HG03442 (cell line): ENCODE measurements at regions not wholly inside any gene's neighbourhood (a gene's known extent, or its start where the extent isn't known, plus 50 kb on each side); places are given as distances from the start of the nearest gene placed in this dataset.
"Not testable (repeated sequence)": the region's sequence is repeated elsewhere in the genome, so short reads cannot be mapped to it uniquely, and the experiment has no call there.

Source experiments
- ATAC-seq: cut with Tn5 transposase; IDR thresholded peaks from one replicate; pipeline ENCODE4 v1.9.1; 2021; ENCODE audit warnings: mild to moderate bottlenecking, moderate library complexity; ENCODE audit not compliant: unreplicated experiment

- no peak for ATAC-seq
Observed at GRCh38 chr5:99179206-99179605, 250.4 kb upstream of the CHD1 start.

- no peak for ATAC-seq
Observed at GRCh38 chr5:99177796-99178195, 249.0 kb upstream of the CHD1 start.

GRCh38 chr5:99176186-99176585, 247.4 kb upstream of the CHD1 start:
- ATAC-seq: no peak

DNA sequence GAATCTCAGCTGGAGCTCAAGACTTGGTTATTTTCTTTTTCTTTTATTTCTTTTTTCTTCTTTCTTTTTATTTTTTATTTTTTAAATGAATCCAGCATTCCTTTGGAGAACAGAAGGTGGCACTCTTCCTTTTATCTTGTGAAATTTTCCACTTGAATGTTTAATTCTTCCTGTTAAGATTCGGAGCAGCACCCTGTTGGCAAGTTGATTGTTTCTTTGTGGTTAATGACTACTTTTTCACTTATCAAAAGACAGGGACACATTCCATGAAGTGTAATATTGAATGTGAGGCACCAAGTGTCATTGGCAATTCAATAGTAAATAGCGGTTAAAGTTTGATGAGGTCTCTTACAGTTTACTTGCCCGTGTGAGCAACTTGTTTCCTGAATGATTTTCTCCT, 240.5 kb upstream of the CHD1 start:
- no peak for ATAC-seq

- not testable (repeated sequence) for ATAC-seq
Observed at GRCh38 chr5:99161538-99161937, 232.7 kb upstream of the CHD1 start.

GRCh38 chr5:99156688-99157087, 227.9 kb upstream of the CHD1 start:
- no peak for ATAC-seq

DNA sequence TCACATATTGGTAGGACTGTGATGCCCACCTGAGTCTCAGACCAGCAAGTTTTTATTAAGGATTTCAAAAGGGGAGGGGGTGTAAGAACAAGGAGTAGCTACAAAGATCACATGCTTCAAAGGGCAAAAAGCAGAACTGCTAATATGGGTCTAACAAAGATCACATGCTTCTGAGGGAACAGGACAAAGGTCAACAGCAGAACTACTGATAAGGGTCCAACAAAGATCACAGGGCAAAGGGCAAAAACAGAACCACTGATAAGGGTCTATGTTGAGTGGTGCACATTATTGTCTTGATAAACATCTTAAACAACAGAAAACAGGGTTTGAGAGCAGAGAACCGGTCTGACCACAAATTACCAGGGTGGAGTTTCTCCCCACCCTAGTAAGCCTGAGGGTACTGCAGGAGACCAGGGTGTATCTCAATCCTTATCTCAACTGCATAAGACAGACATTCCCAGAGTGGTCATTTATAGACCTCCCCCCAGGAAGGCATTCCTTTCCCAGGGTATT, 214.5 kb upstream of the CHD1 start:
- not testable (repeated sequence) for ATAC-seq

- no peak for ATAC-seq
Observed at GRCh38 chr5:99141534-99142128, 212.8 kb upstream of the CHD1 start.

- ATAC-seq: no peak
Observed at GRCh38 chr5:99138911-99139310, 210.1 kb upstream of the CHD1 start.

DNA sequence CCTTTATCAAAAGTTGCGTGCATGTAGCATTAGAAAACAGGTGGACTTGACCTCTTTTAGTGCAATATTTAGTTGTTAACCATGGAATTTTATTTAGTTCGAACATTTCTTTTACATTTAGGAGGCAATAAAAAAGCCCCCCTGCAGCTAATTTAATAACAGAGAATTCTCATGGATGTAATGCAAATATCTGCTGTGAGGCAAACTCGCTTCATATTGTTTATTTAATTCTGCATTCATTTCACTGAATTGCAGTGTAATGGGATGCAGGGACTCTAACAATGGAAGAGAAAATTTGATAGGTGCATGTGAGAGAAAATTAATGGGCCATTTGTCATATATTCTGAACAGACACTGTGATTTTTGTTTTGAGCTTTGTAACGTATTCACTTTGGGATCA, 205.1 kb upstream of the CHD1 start:
- no peak for ATAC-seq

DNA sequence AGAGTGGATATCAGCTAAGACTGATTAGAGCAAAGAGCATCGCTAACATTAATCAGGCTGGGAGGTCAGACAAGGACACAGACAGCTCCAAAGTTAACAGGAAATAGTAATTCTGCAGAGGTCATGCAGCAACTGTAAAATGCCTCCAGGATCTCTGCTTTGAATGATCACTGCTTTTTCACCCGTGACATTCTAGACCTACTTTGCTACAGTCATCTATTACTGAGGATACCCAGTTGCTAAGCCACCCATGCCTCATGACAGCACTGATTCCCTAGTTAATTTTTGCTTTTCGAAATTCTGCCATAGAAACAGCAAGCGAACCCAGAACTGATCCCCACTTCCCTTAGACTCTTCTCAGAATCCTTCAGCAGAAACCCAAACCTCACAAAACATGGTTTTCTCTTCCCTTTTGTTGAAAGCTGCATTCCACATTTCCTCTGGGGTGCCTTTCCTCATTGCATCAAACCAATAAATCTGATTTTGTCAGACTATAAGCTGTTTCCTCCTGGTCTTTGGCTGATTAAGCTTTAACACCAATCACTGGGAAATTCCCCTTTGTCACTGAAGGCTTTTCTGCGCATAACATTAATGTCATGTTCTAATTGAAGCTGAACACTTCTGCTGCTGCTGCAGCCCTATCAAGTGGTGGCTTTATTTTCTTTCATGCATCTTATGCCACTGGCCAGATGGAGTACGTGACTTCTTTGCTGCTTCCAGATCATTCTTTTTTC, 201.1 kb upstream of the CHD1 start:
- ATAC-seq: no peak

GRCh38 chr5:99122976-99123375, 194.2 kb upstream of the CHD1 start:
- no peak for ATAC-seq

- ATAC-seq: no peak
Observed at GRCh38 chr5:99119326-99119725, 190.5 kb upstream of the CHD1 start.

- no peak for ATAC-seq
Observed at GRCh38 chr5:99116526-99116925, 187.7 kb upstream of the CHD1 start.

DNA sequence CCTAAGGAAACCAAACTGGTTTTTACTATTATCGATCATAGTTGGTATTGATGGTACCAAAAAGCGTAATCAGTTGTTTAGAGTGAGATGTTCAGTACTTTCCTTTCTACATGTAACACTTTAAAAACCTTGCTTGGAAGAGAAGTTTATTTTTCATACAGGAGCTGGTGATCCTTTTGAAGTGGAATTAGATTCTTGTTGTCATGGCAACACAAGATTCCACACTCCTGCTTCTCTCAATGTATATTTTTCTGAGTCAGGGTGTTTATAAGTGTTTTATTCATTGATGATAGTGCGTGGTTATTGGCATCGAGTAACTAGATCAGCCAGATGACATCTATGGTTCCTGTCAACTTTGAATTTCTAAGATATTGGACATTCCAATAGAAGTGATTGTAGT, 181.1 kb upstream of the CHD1 start:
- ATAC-seq: no peak

GRCh38 chr5:99105216-99105615, 176.4 kb upstream of the CHD1 start:
- ATAC-seq: no peak

DNA sequence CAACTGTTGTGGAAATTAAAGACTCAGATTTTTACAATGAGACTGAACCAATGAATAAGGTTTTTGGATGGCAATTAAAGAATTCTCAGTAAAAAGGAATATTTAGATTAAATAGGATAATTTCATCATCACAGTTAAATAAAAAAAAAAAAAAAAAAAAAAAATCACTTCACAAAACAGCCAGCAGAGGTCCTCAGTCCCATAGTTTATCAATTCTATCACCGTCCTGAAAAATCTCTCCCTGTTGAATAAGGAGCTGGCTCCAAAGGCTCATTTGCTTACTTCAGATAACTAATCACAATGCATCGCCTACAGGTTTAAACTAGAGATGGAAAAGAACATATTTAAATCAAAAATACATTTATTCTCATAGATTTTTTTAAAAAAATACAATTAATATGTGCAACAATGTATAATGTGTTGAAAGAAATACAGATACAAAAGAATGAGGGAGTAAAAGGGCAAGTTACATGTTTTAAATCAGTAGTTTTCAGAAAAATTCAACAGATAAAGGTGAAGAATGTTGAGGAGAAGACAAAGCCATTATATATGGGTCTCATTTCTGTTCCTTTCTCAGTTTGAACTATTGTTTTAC, 175.8 kb upstream of the CHD1 start:
- ATAC-seq: no peak

GRCh38 chr5:99102073-99102697, 173.4 kb upstream of the CHD1 start:
- no peak for ATAC-seq

GRCh38 chr5:99099691-99100090, 170.9 kb upstream of the CHD1 start:
- ATAC-seq: no peak

DNA sequence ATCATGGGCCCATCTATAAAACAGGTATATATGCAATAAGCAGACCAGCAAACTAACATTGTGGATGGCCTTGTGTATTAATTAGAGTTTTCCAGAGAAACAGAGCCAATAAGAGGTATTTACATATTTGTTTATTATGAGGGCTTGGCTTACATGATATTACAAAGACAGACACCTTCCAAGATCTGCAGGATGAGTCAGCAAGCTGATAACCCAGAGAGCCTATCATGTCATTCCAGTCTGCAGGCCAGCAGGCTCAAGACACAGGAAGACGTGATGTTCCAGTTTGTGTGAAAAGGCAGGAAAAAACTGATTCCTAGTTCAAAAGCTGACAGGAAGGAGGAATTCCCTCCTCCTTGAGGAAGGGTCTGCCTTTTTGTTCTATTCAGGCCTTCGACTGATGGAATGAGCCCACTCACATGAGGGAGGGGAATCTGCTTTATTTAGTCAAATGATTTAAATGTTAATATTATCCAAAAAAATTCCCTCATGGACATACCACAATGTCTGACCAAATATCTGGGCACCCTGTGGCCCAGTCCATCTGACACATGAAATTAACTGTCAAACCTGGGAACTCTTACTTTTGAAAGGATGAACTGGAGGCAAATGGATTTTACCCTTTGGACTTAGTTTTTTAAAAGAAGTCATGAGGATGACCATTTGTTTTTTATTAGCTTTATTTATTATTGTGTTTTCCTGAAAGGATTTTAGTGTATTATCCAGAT, 161.2 kb upstream of the CHD1 start:
- no peak for ATAC-seq

GRCh38 chr5:99088309-99088708, 159.5 kb upstream of the CHD1 start:
- no peak for ATAC-seq
